Colonic mucosa (tissue), 4 donors: ENCODE measurements at regions not wholly inside any gene's neighbourhood (a gene's known extent, or its start where the extent isn't known, plus 50 kb on each side); places are given as distances from the start of the nearest gene placed in this dataset.

ENCODE experiments used
- DNase-seq: peaks from one replicate; pipeline ENCODE4 v3.0.0-alpha.2; 2020
- H3K27ac ChIP-seq: fragments of 200-600 bp; one replicate; pipeline ENCODE4 v1.8.0; 2021
- H3K27me3 ChIP-seq: fragments of 200-600 bp; one replicate; pipeline ENCODE4 v1.8.0; 2021
- H3K36me3 ChIP-seq: fragments of 200-600 bp; one replicate; pipeline ENCODE4 v1.8.0; 2021
- H3K4me1 ChIP-seq: fragments of 200-600 bp; one replicate; pipeline ENCODE4 v1.8.0; 2021; ENCODE audit warnings: mild to moderate bottlenecking
- H3K4me3 ChIP-seq: fragments of 200-600 bp; one replicate; pipeline ENCODE4 v1.8.0; 2021
- H3K9ac ChIP-seq, 2 donors: one replicate each; pipeline ENCODE4 v1.7.0; 2013; ENCODE audit warnings: control low read depth in 2 of 2, low read depth in 2 of 2, low read length in 2 of 2
- H3K9me3 ChIP-seq: fragments of 200-600 bp; one replicate; pipeline ENCODE4 v1.8.0; 2021
- intact Hi-C: fragments of 100-400 bp; cut with DNase I; formaldehyde crosslinking; loops from one replicate; pipeline ENCODE4 v1.14.1; 2022
- TF ChIP-seq, protein P1 (sequence below): fragments of 200-600 bp; IDR thresholded peaks from one replicate; pipeline ENCODE4 v1.8.0; 2022; ENCODE audit warnings: antibody characterized with exemption, mild to moderate bottlenecking
- donor health status: healthy.
- donor health status: DM: no; HTN: no; CAD: no.
- donor health status: DM: no; HTN: no; CAD: no.

DNA sequence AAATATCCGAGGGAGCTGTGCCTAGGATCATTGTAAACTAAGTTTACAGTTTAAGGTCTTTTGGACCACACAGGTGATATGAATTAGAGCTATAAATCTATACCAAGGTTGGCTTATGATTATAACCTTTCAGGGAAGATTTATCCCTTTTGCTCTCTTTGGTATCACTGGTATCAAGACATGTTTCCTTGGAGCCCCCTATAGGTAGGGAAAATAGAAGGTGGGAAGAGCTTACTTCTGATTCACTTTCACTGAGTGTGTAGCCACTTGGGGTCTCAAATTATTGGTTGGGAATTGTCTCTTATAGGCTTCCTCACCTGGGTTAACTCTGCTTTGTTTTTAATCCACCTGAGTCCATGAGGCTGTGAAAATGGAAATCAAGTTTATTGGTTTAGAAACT, 262.1 kb upstream of the NR3C2 start:
- intact Hi-C loops: no loop called here
- no peak for DNase-seq
- Histone ChIP-seq H3K4me3 (no peak overlapping the region), H3K27me3 (no peaks in the 10 kb centered on the region), H3K9ac (no peak overlapping the region), H3K4me1 (no peaks in the 10 kb centered on the region), H3K27ac (no peak overlapping the region), H3K9me3 (no peaks in the 10 kb centered on the region), H3K36me3 (no peaks in the 10 kb centered on the region)
- TF ChIP-seq, protein P1, sequence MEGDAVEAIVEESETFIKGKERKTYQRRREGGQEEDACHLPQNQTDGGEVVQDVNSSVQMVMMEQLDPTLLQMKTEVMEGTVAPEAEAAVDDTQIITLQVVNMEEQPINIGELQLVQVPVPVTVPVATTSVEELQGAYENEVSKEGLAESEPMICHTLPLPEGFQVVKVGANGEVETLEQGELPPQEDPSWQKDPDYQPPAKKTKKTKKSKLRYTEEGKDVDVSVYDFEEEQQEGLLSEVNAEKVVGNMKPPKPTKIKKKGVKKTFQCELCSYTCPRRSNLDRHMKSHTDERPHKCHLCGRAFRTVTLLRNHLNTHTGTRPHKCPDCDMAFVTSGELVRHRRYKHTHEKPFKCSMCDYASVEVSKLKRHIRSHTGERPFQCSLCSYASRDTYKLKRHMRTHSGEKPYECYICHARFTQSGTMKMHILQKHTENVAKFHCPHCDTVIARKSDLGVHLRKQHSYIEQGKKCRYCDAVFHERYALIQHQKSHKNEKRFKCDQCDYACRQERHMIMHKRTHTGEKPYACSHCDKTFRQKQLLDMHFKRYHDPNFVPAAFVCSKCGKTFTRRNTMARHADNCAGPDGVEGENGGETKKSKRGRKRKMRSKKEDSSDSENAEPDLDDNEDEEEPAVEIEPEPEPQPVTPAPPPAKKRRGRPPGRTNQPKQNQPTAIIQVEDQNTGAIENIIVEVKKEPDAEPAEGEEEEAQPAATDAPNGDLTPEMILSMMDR: no peak

DNA sequence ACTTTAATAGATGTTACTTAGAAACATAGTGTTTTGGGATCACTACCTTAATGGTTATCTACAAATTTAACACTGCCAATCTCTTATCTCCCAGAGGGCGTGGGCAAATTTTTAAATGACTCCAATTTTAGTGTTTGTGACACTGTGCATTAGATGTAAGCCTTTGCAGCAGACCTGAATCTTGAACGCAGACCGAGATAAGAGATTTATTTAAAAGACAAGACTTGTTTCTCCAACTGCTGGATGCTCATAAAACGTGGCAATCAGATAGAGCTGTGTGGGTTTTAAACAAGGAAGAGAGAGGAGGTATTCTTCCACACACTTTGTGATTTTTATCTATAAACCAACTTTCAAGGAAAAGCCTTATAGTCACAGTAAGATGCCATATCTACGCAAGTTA, 252.5 kb upstream of the NR3C2 start:
- Histone ChIP-seq H3K27ac (peak overlapping the region; percentile 52), H3K4me3 (no peak overlapping the region), H3K4me1 (peaks cover 5% of the 10 kb centered on the region), H3K9me3 (no peaks in the 10 kb centered on the region), H3K9ac (peak overlapping the region in 1 of 2 donors; percentile 29), H3K36me3 (no peaks in the 10 kb centered on the region), H3K27me3 (no peaks in the 10 kb centered on the region)
- intact Hi-C loops: no loop called here
- DNase-seq: peak; percentile 41
- TF ChIP-seq, protein P1: no peak

DNA sequence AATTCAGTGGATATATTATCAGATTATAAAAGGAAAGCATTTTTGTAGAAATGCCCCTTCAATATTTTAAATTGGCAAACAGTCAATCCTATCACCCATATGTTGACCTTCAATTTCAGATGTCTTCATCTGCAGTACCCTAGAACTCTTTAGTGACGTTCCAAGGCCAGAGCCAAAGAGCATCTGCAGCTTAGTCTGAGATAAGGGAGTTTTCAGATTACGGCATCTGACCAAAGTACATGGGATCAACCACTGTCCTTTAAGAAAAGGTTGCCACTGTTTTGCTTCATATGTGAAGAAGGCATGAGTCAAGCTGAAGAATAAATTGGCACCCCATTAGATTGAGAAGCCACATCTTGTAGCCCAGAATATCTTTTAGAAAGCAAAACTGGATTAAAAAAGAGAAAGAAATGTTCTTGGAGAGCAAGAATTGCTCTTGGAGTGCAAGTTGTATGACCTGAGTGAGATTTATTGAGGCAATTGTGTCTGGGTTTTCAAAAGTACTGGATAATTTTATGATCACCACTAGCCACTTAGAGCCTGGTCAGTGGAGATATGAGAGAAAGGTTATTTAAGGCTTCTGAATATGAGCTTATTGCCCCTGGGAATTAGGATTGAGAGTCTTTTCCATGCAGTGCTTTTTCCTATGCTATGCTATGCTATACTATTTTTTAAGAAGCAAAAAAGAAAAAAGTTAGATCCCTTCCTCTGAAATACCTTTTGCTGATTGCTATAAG, 251.9 kb upstream of the NR3C2 start:
- Histone ChIP-seq H3K36me3 (no peaks in the 10 kb centered on the region), H3K27ac (peak overlapping the region; percentile 52), H3K27me3 (no peaks in the 10 kb centered on the region), H3K9ac (peak overlapping the region in 1 of 2 donors; percentile 32), H3K4me3 (no peak overlapping the region), H3K9me3 (no peaks in the 10 kb centered on the region), H3K4me1 (peaks cover 5% of the 10 kb centered on the region)
- intact Hi-C loops: no loop called here
- TF ChIP-seq, protein P1: no peak
- peak; percentile 48 for DNase-seq

DNA sequence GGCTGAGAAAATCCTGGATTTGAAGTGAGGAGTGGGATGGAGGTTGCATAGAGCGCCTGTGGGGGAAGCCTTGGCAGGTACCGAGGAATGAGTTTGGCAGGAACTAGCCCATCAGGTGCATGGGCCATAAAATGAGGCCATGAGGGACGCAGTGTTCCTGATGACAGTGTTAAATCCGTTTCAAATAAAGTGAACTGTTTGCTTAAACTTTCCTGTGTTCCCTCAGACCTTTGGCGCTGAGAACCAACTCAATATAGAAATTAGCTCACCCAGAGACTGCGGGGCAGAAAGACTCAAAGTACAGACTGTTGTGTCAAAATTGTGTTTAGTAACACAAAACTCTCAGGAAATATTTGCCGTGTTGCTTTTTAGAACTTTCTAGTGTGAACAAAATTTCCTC, 250.0 kb upstream of the NR3C2 start:
- Histone ChIP-seq H3K27ac (peak overlapping the region; percentile 44), H3K9me3 (no peaks in the 10 kb centered on the region), H3K27me3 (no peaks in the 10 kb centered on the region), H3K4me3 (no peak overlapping the region), H3K4me1 (peaks cover 5% of the 10 kb centered on the region), H3K9ac (no peak overlapping the region), H3K36me3 (no peaks in the 10 kb centered on the region)
- intact Hi-C loops: no loop called here
- TF ChIP-seq, protein P1: no peak
- peak; percentile 68 for DNase-seq

DNA sequence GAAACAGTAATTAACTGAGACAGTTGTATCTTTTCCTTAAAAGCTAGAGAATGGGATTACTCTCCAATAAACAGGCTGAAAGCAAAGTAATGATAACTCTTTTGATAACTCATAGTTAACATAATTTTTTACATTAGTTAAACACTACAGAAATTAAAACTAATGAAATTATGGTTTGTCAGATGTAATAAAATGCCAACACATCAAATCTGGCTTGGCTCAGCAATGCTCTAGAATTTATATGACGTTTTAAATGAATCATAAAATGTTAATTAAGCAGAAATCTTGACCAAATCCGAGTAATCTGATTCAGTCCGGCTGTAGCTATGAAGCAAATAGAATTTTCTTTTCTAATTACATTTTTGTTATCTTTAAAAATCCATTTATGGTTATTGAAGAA, 244.2 kb upstream of the NR3C2 start:
- H3K36me3 ChIP-seq: no peaks in the 10 kb centered on the region
- no peak overlapping the region for H3K27ac ChIP-seq
- H3K4me1 ChIP-seq: peaks cover 13% of the 10 kb centered on the region
- H3K9ac ChIP-seq: no peak overlapping the region
- no peaks in the 10 kb centered on the region for H3K9me3 ChIP-seq
- no peak overlapping the region for H3K4me3 ChIP-seq
- DNase-seq: no peak
- intact Hi-C loops: no loop called here
- no peaks in the 10 kb centered on the region for H3K27me3 ChIP-seq
- TF ChIP-seq, protein P1: no peak
